OCI-LY1 (cell line): ENCODE measurements at regions not wholly inside any gene's neighbourhood (a gene's known extent, or its start where the extent isn't known, plus 50 kb on each side); places are given as distances from the start of the nearest gene placed in this dataset.

ENCODE experiments used
- H2AFZ ChIP-seq: fragments of 200-600 bp; sonication (generic), shearing (Covaris generic); 2 replicates; pipeline ENCODE4 v1.6.0; 2014; ENCODE audit warnings: antibody characterized with exemption, mild to moderate bottlenecking, low read length
- H3F3A ChIP-seq: fragments of 200-600 bp; sonication (generic), shearing (Covaris generic); 2 replicates; pipeline ENCODE4 v1.6.0; 2014; ENCODE audit warnings: mild to moderate bottlenecking, antibody characterized with exemption, low read length, moderate library complexity; ENCODE audit not compliant: insufficient read depth
- H3K27ac ChIP-seq: fragments of 200-600 bp; sonication (generic); 2 replicates; pipeline ENCODE4 v1.5.1; 2014; ENCODE audit warnings: low read length, mixed run types, mild to moderate bottlenecking, low read depth; ENCODE audit not compliant: poor library complexity, severe bottlenecking
- H3K27me3 ChIP-seq: fragments of 200-600 bp; sonication (generic); 2 replicates; pipeline ENCODE4 v1.6.0; 2014; ENCODE audit warnings: antibody characterized with exemption, mild to moderate bottlenecking, low read length, moderate library complexity; ENCODE audit not compliant: insufficient read depth
- H3K36me3 ChIP-seq: fragments of 200-600 bp; sonication (generic); 2 replicates; pipeline ENCODE4 v1.6.1; 2014; ENCODE audit warnings: mild to moderate bottlenecking, antibody characterized with exemption, low read length, moderate library complexity, mixed read lengths; ENCODE audit not compliant: insufficient read depth
- H3K4me1 ChIP-seq: fragments of 200-600 bp; sonication (generic); 2 replicates; pipeline ENCODE4 v1.5.1; 2014; ENCODE audit warnings: mild to moderate bottlenecking, low read length, moderate library complexity; ENCODE audit not compliant: insufficient read depth, severe bottlenecking
- H3K4me2 ChIP-seq: fragments of 200-600 bp; sonication (generic), shearing (Covaris generic); 2 replicates; pipeline ENCODE4 v1.6.1; 2014; ENCODE audit warnings: low read length
- H3K4me3 ChIP-seq: fragments of 200-600 bp; sonication (generic); 2 replicates; pipeline ENCODE4 v1.5.1; 2014; ENCODE audit warnings: low read length, low read depth, mild to moderate bottlenecking, mixed read lengths; ENCODE audit not compliant: poor library complexity, severe bottlenecking
- H3K79me2 ChIP-seq: fragments of 200-600 bp; shearing (Covaris generic); 2 replicates; pipeline ENCODE4 v1.6.1; 2016; ENCODE audit warnings: mixed run types, low read length, mixed read lengths; ENCODE audit not compliant: insufficient read depth
- H3K9ac ChIP-seq: fragments of 200-600 bp; sonication (generic), shearing (Covaris generic); 2 replicates; pipeline ENCODE4 v1.6.1; 2014; ENCODE audit warnings: mild to moderate bottlenecking, low read length, mixed read lengths
- H3K9me2 ChIP-seq: fragments of 200-600 bp; sonication (generic), shearing (Covaris generic); 2 replicates; pipeline ENCODE4 v1.6.1; 2014; ENCODE audit warnings: low read depth, mild to moderate bottlenecking, low read length, mixed read lengths
- H3K9me3 ChIP-seq: fragments of 200-600 bp; shearing (Covaris generic); 2 replicates; pipeline ENCODE4 v1.6.1; 2014; ENCODE audit warnings: low read length, mixed read lengths
- H4K20me1 ChIP-seq: fragments of 200-600 bp; sonication (generic), shearing (Covaris generic); 2 replicates; pipeline ENCODE4 v1.6.0; 2016; ENCODE audit warnings: mild to moderate bottlenecking, low read length; ENCODE audit not compliant: insufficient read depth
- EZH2 ChIP-seq: fragments of 200-600 bp; sonication (generic), shearing (Covaris generic); IDR thresholded peaks from 2 replicates; pipeline ENCODE4 v1.8.0; 2017; ENCODE audit warnings: borderline replicate concordance, mixed run types, mild to moderate bottlenecking, antibody characterized with exemption, low read length, moderate library complexity, mixed read lengths
- TF ChIP-seq, protein P1 (sequence below): fragments of 200-600 bp; sonication (generic), shearing (Covaris generic); IDR thresholded peaks from 2 replicates; pipeline ENCODE4 v1.5.1; 2017; ENCODE audit warnings: mild to moderate bottlenecking, antibody characterized with exemption, low read length, moderate library complexity, mixed read lengths

DNA sequence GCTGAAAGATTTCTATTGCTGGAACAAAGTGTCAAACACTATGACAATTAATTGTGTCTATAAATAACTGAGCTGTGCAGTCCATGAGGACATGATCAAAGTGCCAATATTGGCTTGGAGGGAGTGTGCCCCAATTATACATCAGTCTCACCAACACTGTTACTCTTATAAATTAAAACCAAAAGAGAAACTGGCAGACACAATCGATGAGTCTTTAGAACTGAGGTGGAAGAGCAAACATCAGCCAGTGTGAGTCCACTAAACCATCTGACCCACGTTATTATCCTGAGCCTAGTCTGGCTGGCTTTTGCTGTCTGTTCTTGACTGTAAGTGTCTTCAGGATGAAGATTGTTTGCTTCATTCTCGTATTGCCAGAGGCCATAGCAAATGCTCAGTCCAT lies 98.9 kb downstream of the OLIG3 start:
- Histone ChIP-seq H3K36me3 (no peaks in the 10 kb centered on the region), H3K27me3 (no peaks in the 10 kb centered on the region), H3K9me3 (no peaks in the 10 kb centered on the region), H3F3A (no peaks in the 10 kb centered on the region), H3K4me3 (no peak overlapping the region), H4K20me1 (no peaks in the 10 kb centered on the region), H3K79me2 (no peaks in the 10 kb centered on the region), H3K27ac (no peak overlapping the region), H3K4me1 (no peaks in the 10 kb centered on the region), H3K9ac (no peak overlapping the region), H3K9me2 (no peaks in the 10 kb centered on the region), H2AFZ (no peak overlapping the region), H3K4me2 (no peak overlapping the region)
- TF ChIP-seq, protein P1, sequence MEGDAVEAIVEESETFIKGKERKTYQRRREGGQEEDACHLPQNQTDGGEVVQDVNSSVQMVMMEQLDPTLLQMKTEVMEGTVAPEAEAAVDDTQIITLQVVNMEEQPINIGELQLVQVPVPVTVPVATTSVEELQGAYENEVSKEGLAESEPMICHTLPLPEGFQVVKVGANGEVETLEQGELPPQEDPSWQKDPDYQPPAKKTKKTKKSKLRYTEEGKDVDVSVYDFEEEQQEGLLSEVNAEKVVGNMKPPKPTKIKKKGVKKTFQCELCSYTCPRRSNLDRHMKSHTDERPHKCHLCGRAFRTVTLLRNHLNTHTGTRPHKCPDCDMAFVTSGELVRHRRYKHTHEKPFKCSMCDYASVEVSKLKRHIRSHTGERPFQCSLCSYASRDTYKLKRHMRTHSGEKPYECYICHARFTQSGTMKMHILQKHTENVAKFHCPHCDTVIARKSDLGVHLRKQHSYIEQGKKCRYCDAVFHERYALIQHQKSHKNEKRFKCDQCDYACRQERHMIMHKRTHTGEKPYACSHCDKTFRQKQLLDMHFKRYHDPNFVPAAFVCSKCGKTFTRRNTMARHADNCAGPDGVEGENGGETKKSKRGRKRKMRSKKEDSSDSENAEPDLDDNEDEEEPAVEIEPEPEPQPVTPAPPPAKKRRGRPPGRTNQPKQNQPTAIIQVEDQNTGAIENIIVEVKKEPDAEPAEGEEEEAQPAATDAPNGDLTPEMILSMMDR, result no peak
- TF ChIP-seq EZH2, result no peak

DNA sequence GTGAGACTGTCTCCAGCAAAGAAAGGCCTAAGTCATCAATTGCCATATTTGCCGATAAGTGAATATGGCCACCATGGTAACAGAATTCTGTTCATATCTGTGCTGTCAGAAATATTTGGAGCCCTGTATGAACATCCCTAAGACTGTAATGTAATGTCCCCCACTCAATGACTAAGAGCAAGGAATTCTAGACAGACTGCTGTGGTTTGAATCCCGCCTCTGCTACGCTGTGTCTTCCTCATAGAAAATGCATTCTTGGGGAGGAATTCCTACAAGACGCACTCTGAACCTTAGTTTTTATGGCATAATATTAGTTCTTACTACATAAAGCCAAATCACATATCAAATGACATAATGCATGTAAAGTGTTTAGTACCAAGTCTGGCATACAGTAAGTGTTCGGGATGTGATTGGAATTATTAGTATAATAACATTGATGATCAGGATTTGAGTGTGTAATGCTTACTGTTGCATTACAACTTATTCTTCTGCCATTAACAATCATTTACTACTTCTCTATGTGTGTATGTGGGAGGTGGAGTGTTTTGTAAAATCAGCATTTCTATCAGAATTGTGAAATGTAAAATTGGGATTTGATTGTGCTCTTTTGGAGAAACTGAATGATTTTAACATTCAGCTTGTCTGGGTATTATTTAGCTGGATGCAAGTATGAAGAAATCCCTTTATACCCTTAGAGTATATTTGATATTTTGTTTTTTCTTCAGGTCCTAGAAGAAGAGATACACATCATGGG lies 103.0 kb downstream of the OLIG3 start:
- H3K9ac ChIP-seq, result no peak overlapping the region
- TF ChIP-seq, protein P1, result no peak
- no peak for TF ChIP-seq EZH2
- no peak overlapping the region for H3K27ac ChIP-seq
- H3F3A ChIP-seq, result no peaks in the 10 kb centered on the region
- H2AFZ ChIP-seq, result no peak overlapping the region
- no peaks in the 10 kb centered on the region for H3K9me3 ChIP-seq
- no peaks in the 10 kb centered on the region for H3K9me2 ChIP-seq
- no peaks in the 10 kb centered on the region for H3K27me3 ChIP-seq
- no peaks in the 10 kb centered on the region for H3K79me2 ChIP-seq
- no peak overlapping the region for H3K4me2 ChIP-seq
- H3K36me3 ChIP-seq, result no peaks in the 10 kb centered on the region
- H4K20me1 ChIP-seq, result no peaks in the 10 kb centered on the region
- no peaks in the 10 kb centered on the region for H3K4me1 ChIP-seq
- no peak overlapping the region for H3K4me3 ChIP-seq

DNA sequence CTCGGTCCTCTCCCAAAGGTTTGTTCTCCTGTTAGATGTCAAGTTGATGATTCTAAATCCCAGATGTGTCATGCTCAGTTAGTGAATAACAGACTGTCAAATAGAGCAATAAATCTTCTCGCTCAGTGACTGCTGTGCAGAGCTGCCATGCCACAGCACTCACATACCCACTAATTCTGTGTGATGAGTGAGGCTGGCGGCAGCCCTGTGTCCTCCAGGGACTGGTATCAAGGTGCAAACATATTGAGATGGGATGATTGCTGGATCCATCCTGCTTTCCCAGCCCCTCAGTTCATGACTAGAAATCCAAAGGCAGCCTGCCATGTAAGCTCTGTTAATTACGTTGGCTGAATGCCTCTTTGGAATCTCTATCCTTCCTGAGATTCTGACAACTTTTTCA lies 103.9 kb downstream of the OLIG3 start:
- no peak for TF ChIP-seq EZH2
- H3K27ac ChIP-seq, result no peak overlapping the region
- H3K4me3 ChIP-seq, result no peak overlapping the region
- no peaks in the 10 kb centered on the region for H4K20me1 ChIP-seq
- no peaks in the 10 kb centered on the region for H3K36me3 ChIP-seq
- no peak overlapping the region for H3K4me2 ChIP-seq
- H3K9me2 ChIP-seq, result no peaks in the 10 kb centered on the region
- no peak overlapping the region for H3K9ac ChIP-seq
- H3F3A ChIP-seq, result no peaks in the 10 kb centered on the region
- H3K4me1 ChIP-seq, result no peaks in the 10 kb centered on the region
- H2AFZ ChIP-seq, result no peak overlapping the region
- no peaks in the 10 kb centered on the region for H3K79me2 ChIP-seq
- no peaks in the 10 kb centered on the region for H3K9me3 ChIP-seq
- no peaks in the 10 kb centered on the region for H3K27me3 ChIP-seq
